GM12878 (cell line): ENCODE measurements at regions not wholly inside any gene's neighbourhood (a gene's known extent, or its start where the extent isn't known, plus 50 kb on each side); places are given as distances from the start of the nearest gene placed in this dataset.

Experiments
- ATAC-seq: fragments of 200-7000 bp; cut with Tn5 transposase; 3 replicates; pipeline ENCODE4 v1.9.1; 2020; ENCODE audit warnings: mild to moderate bottlenecking, moderate library complexity
- BruUV-seq: library from RNA; stranded (reverse); fragments of 400-500 nt; replicated peaks from 2 replicates; lab custom pipeline; 2021; lab: Mats Ljungman, UMichigan
- CTCF ChIA-PET: fragments of 300-600 bp; sonication (Branson Sonifier 250); formaldehyde crosslinking; extraction: SDS; loops from one replicate; lab custom pipeline; 2021; ENCODE audit warnings: inconsistent platforms; lab: Yijun Ruan, JAX
- POLR2A ChIA-PET: fragments of 350-600 bp; formaldehyde crosslinking; extraction: SDS; loops from one replicate; lab custom pipeline; 2021; ENCODE audit warnings: inconsistent platforms; lab: Charles Lee
- RAD21 ChIA-PET: fragments of 300-600 bp; sonication (Branson Sonifier 250); formaldehyde crosslinking; loops from one replicate; lab custom pipeline; 2023; ENCODE audit warnings: antibody characterized with exemption; ENCODE audit not compliant: unreplicated experiment; lab: Charles Lee
- SMC1A ChIA-PET: fragments of 300-600 bp; sonication (Branson Sonifier 250); formaldehyde crosslinking; loops from one replicate; lab custom pipeline; 2023; ENCODE audit not compliant: unreplicated experiment, uncharacterized antibody; lab: Charles Lee
- DNase-seq: peaks from one replicate; pipeline ENCODE4 v3.0.0-alpha.2; 2011; ENCODE audit warnings: low read depth, low spot score
- FAIRE-seq: peaks from 3 replicates; lab custom pipeline; 2011; peaks lifted over from hg19 to GRCh38; lab: Jason Lieb, UNC
- H2AFZ ChIP-seq: 2 replicates; pipeline ENCODE4 v1.6.0; 2011; ENCODE audit warnings: low read depth, low read length, control low read depth; ENCODE audit not compliant: control insufficient read depth
- H3K27ac ChIP-seq: 2 replicates; pipeline ENCODE4 v1.5.1; 2011; ENCODE audit warnings: control low read depth; ENCODE audit not compliant: control insufficient read depth, insufficient read depth
- H3K27me3 ChIP-seq, 2 experiments: replicated peaks in 1 of 2; 2 replicates each; pipeline versions ENCODE4 v1.6.0 to v1.6.1; 2011; ENCODE audit warnings: low read length in 1 of 2; ENCODE audit not compliant: control insufficient read depth in 2 of 2, insufficient read depth in 2 of 2
- H3K36me3 ChIP-seq, 2 experiments: 2 replicates each; pipeline ENCODE4 v1.5.1; 2011; ENCODE audit warnings: low read length in 1 of 2; ENCODE audit not compliant: control insufficient read depth in 2 of 2, insufficient read depth in 2 of 2
- H3K4me1 ChIP-seq: 2 replicates; pipeline ENCODE4 v1.6.1; 2011; ENCODE audit warnings: mild to moderate bottlenecking, low read length, moderate library complexity, mixed read lengths; ENCODE audit not compliant: control insufficient read depth, insufficient read depth
- H3K4me2 ChIP-seq: 2 replicates; pipeline ENCODE4 v1.6.0; 2011; ENCODE audit warnings: control low read depth; ENCODE audit not compliant: control insufficient read depth, insufficient read depth
- H3K4me3 ChIP-seq: fragments of 200-600 bp; sonication (generic); 2 replicates; pipeline ENCODE4 v1.5.1; 2016
- H3K79me2 ChIP-seq: 2 replicates; pipeline ENCODE4 v1.6.0; 2011; ENCODE audit warnings: low read length; ENCODE audit not compliant: control insufficient read depth, insufficient read depth
- H3K9ac ChIP-seq: 2 replicates; pipeline ENCODE4 v1.8.0; 2011; ENCODE audit warnings: low read length, control low read depth, mixed read lengths; ENCODE audit not compliant: control insufficient read depth, insufficient read depth
- H3K9me3 ChIP-seq: replicated peaks from 3 replicates; pipeline ENCODE4 v1.5.1; 2011; ENCODE audit warnings: mild to moderate bottlenecking, low read length; ENCODE audit not compliant: control insufficient read depth, insufficient read depth
- H4K20me1 ChIP-seq: 2 replicates; pipeline ENCODE4 v1.6.0; 2011; ENCODE audit not compliant: control insufficient read depth, insufficient read depth
- CHD1 ChIP-seq: IDR thresholded peaks from 2 replicates; pipeline ENCODE4 v1.6.1; 2012; ENCODE audit warnings: low read depth, low read length, improper control_type of control experiment
- E2F4 ChIP-seq: IDR thresholded peaks from 2 replicates; pipeline ENCODE4 v1.6.1; 2012; ENCODE audit warnings: low read depth, low read length, improper control_type of control experiment
- IKZF1 ChIP-seq: fragments of 450-650 bp; conservative IDR thresholded peaks from 2 replicates; pipeline ENCODE4 v1.6.1; 2017; ENCODE audit warnings: antibody characterized with exemption, mild to moderate bottlenecking
- JUND ChIP-seq: IDR thresholded peaks from 2 replicates; pipeline ENCODE4 v1.6.1; 2012; ENCODE audit warnings: low read depth, mild to moderate bottlenecking, low read length, improper control_type of control experiment, moderate library complexity
- KLF5 ChIP-seq: fragments of 450-650 bp; IDR thresholded peaks from 2 replicates; pipeline ENCODE4 v1.6.1; 2014; ENCODE audit warnings: mild to moderate bottlenecking; ENCODE audit not compliant: partially characterized antibody
- NFIC ChIP-seq: IDR thresholded peaks from 2 replicates; pipeline ENCODE4 v1.6.1; 2012; ENCODE audit warnings: low read depth, mild to moderate bottlenecking, inconsistent platforms, low read length, moderate library complexity
- POLR2A ChIP-seq: IDR thresholded peaks from 2 replicates; pipeline ENCODE4 v1.6.1; 2011; ENCODE audit warnings: low read depth, mild to moderate bottlenecking, low read length
- RAD21 ChIP-seq: IDR thresholded peaks from 2 replicates; pipeline ENCODE4 v1.6.1; 2011; ENCODE audit warnings: mild to moderate bottlenecking, low read depth, low read length, moderate library complexity; ENCODE audit not compliant: insufficient read depth
- SMARCA5 ChIP-seq: fragments of 450-650 bp; IDR thresholded peaks from 2 replicates; pipeline ENCODE4 v1.6.1; 2017; ENCODE audit warnings: mild to moderate bottlenecking
- TCF12 ChIP-seq: IDR thresholded peaks from 2 replicates; pipeline ENCODE4 v1.6.1; 2011; ENCODE audit warnings: low read depth, mild to moderate bottlenecking, low read length
- WGBS: methylation state at CpG from one replicate; pipeline ENCODE4 v1.1.6; 2016; ENCODE audit warnings: low lambda C conversion rate; ENCODE audit not compliant: insufficient replicate concordance, insufficient coverage; ENCODE audit errors: missing lambda C conversion rate; 5-methylcytosine and 5-hydroxymethylcytosine counted together
- in situ Hi-C: fragments of 300-500 bp; cut with MboI; formaldehyde crosslinking; loops from 9 replicates; pipeline ENCODE4 v1.14.3; 2018; ENCODE audit warnings: mixed read lengths
- intact Hi-C: fragments of 100-400 bp; cut with micrococcal nuclease; formaldehyde crosslinking; loops from one replicate; pipeline ENCODE4 v1.14.2; 2022; ENCODE audit not compliant: unreplicated experiment

GRCh38 chrY:7951187-7951852, 1039.8 kb upstream of the AMELY start:
- no peak for DNase-seq
- no peak overlapping the region for H3K9ac ChIP-seq
- RAD21 ChIA-PET = no interaction called here
- no peak overlapping the region for H2AFZ ChIP-seq
- H3K4me3 ChIP-seq = no peak overlapping the region
- intact Hi-C loops = no loop called here
- in situ Hi-C loops = no loop called here
- no peaks in the 10 kb centered on the region for H4K20me1 ChIP-seq
- TF ChIP-seq RAD21 = no peak
- TF ChIP-seq KLF5 = no peak
- no peak for TF ChIP-seq JUND
- no peak for TF ChIP-seq POLR2A
- POLR2A ChIA-PET = no interaction called here
- WGBS = no CpG with 5 or more reads among the region's 3 CpGs
- SMC1A ChIA-PET = no interaction called here
- no peaks in the 10 kb centered on the region for H3K79me2 ChIP-seq
- FAIRE-seq = no peak
- CTCF ChIA-PET = no interaction called here
- no TSS peak for BruUV-seq
- no peaks in the 10 kb centered on the region for H3K4me1 ChIP-seq
- no peak overlapping the region for H3K27ac ChIP-seq
- no peaks in the 10 kb centered on the region for H3K27me3 ChIP-seq
- H3K4me2 ChIP-seq = no peak overlapping the region
- no peaks in the 10 kb centered on the region for H3K9me3 ChIP-seq
- ATAC-seq = no peak
- H3K36me3 ChIP-seq = no peaks in the 10 kb centered on the region

GRCh38 chrY:7944135-7944534, 1032.6 kb upstream of the AMELY start:
- POLR2A ChIA-PET = no interaction called here
- no peak for TF ChIP-seq NFIC
- no peak for TF ChIP-seq SMARCA5
- no peak for TF ChIP-seq TCF12
- no peak for TF ChIP-seq E2F4
- TF ChIP-seq CHD1 = no peak
- TF ChIP-seq IKZF1 = no peak
- CTCF ChIA-PET = no interaction called here

More at GRCh38 chrY:7944135-7944534, 1032.6 kb upstream of the AMELY start:
- intact Hi-C loops (no loop called here), in situ Hi-C loops (no loop called here)
- H3K9ac ChIP-seq = no peak overlapping the region
- no peak overlapping the region for H3K27ac ChIP-seq
- H3K4me2 ChIP-seq = no peak overlapping the region
- no CpG with 5 or more reads among the region's 1 CpG for WGBS
- no peak for ATAC-seq
- no peak for FAIRE-seq
- no peaks in the 10 kb centered on the region for H3K36me3 ChIP-seq
- no peak overlapping the region for H3K4me3 ChIP-seq
- ChIA-PET SMC1A (no interaction called here), RAD21 (no interaction called here)
- no peaks in the 10 kb centered on the region for H3K4me1 ChIP-seq
- no peaks in the 10 kb centered on the region for H4K20me1 ChIP-seq
- H3K79me2 ChIP-seq = no peaks in the 10 kb centered on the region
- no peak overlapping the region for H2AFZ ChIP-seq
- no peak for DNase-seq
- H3K27me3 ChIP-seq = no peaks in the 10 kb centered on the region
- BruUV-seq = no TSS peak
- H3K9me3 ChIP-seq = no peaks in the 10 kb centered on the region
